Gastrocnemius medialis (tissue), 4 donors: ENCODE measurements at regions not wholly inside any gene's neighbourhood (a gene's known extent, or its start where the extent isn't known, plus 50 kb on each side); places are given as distances from the start of the nearest gene placed in this dataset.
"Not testable (repeated sequence)": the region's sequence is repeated elsewhere in the genome, so short reads cannot be mapped to it uniquely, and the experiment has no call there.

Source experiments
- ATAC-seq, 2 donors: fragments of 150-250 bp; one replicate each; pipeline ENCODE4 v1.9.1; 2016
- DNase-seq, 2 donors: peaks; one replicate each; pipeline ENCODE4 v3.0.0-alpha.2; 2019
- H3K27ac ChIP-seq, 4 donors: fragments of 200-600 bp; sonication (generic); 1 replicate in 1 of 4; 2 replicates in 3 of 4; pipeline ENCODE4 v1.5.1; 2016 to 2018; ENCODE audit warnings: mild to moderate bottlenecking in 2 of 4, moderate library complexity in 1 of 4
- H3K27me3 ChIP-seq, 3 donors: fragments of 200-600 bp; sonication (generic) in 2 of 3; 1 replicate in 1 of 3; 2 replicates in 2 of 3; pipeline versions ENCODE4 v1.5.1 to v1.6.0; 2016 to 2019; ENCODE audit warnings: mild to moderate bottlenecking in 1 of 3, moderate library complexity in 1 of 3
- H3K36me3 ChIP-seq, 2 donors: fragments of 200-600 bp; sonication (generic) in 1 of 2; one replicate each; pipeline ENCODE4 v1.5.1; 2017 to 2018
- H3K4me1 ChIP-seq, 2 donors: fragments of 200-600 bp; sonication (generic) in 1 of 2; one replicate each; pipeline ENCODE4 v1.5.1; 2016 to 2017; ENCODE audit warnings: mild to moderate bottlenecking in 2 of 2
- H3K4me3 ChIP-seq, 4 donors: fragments of 200-600 bp; sonication (generic) in 3 of 4; 1 replicate in 1 of 4; 2 replicates in 3 of 4; pipeline ENCODE4 v1.5.1; 2016 to 2019; ENCODE audit warnings: mild to moderate bottlenecking in 2 of 4
- H3K9me3 ChIP-seq, 3 donors: fragments of 200-600 bp; sonication (generic) in 2 of 3; 1 replicate in 1 of 3; 2 replicates in 2 of 3; pipeline ENCODE4 v1.5.1; 2016 to 2019
- CTCF ChIP-seq, 5 experiments: fragments of 450-650 bp in 3 of 5; fragments of 200-600 bp in 2 of 5; sonication (generic) in 2 of 5; IDR thresholded peaks in 4 of 5; conservative IDR thresholded peaks in 1 of 5; 1 replicate in 4 of 5; 2 replicates in 1 of 5; pipeline ENCODE4 v1.5.1; 2016 to 2019; ENCODE audit warnings: antibody characterized with exemption in 5 of 5, mild to moderate bottlenecking in 3 of 5, moderate library complexity in 3 of 5
- POLR2A ChIP-seq, 2 donors: fragments of 450-650 bp; IDR thresholded peaks; one replicate each; pipeline ENCODE4 v1.6.1; 2017; ENCODE audit warnings: antibody characterized with exemption in 2 of 2, mild to moderate bottlenecking in 2 of 2, moderate library complexity in 2 of 2
- in situ Hi-C, 4 donors: fragments of 200-750 bp; cut with MboI; loops; one replicate each; pipeline versions ENCODE4 v1.15.0 to v1.8.0; 2017; ENCODE audit warnings: low sequenced_read_pairs in 4 of 4
- intact Hi-C: fragments of 100-400 bp; cut with DNase I; formaldehyde crosslinking; loops from one replicate; pipeline ENCODE4 v1.15.1; 2023; ENCODE audit warnings: low total_unique reads

GRCh38 chr19:23984911-23985310 is 70.2 kb downstream of the ZNF726 start:
- H3K27me3 ChIP-seq, DNase-seq, H3K4me1 ChIP-seq, H3K9me3 ChIP-seq, H3K27ac ChIP-seq, H3K36me3 ChIP-seq, in situ Hi-C loops, H3K4me3 ChIP-seq, intact Hi-C loops, ATAC-seq: not testable (repeated sequence)

GRCh38 chr19:23986623-23987022 is 71.9 kb downstream of the ZNF726 start:
- ATAC-seq = no peak
- TF ChIP-seq POLR2A (IDR thresholded peaks at IDR 0.05) = no peak
- TF ChIP-seq CTCF (IDR thresholded peaks at IDR 0.05 in 4 of 5, conservative IDR thresholded peaks at IDR 0.05 in 1 of 5) = no peak
- no peak for DNase-seq
- no peaks in the 10 kb centered on the region for H3K36me3 ChIP-seq
- no peaks in the 10 kb centered on the region for H3K27me3 ChIP-seq
- no peaks in the 10 kb centered on the region for H3K9me3 ChIP-seq
- no peaks in the 10 kb centered on the region for H3K4me1 ChIP-seq
- intact Hi-C loops (no loop called here), in situ Hi-C loops (no loop called here)
- no peak overlapping the region for H3K4me3 ChIP-seq
- H3K27ac ChIP-seq = no peak overlapping the region

- TF ChIP-seq CTCF (IDR thresholded peaks at IDR 0.05 in 4 of 5, conservative IDR thresholded peaks at IDR 0.05 in 1 of 5) = no peak
- no peaks in the 10 kb centered on the region for H3K27me3 ChIP-seq
- H3K9me3 ChIP-seq = no peaks in the 10 kb centered on the region
- no peak for DNase-seq
- no peaks in the 10 kb centered on the region for H3K4me1 ChIP-seq
- intact Hi-C loops = no loop called here
- in situ Hi-C loops = no loop called here
- no peaks in the 10 kb centered on the region for H3K36me3 ChIP-seq
- H3K4me3 ChIP-seq = no peak overlapping the region
- ATAC-seq = no peak
- H3K27ac ChIP-seq = no peak overlapping the region
Measured at GRCh38 chr19:23991170-23991569, 76.5 kb downstream of the ZNF726 start.

GRCh38 chr19:23992348-23992747 is 77.7 kb downstream of the ZNF726 start:
- H3K9me3 ChIP-seq = no peaks in the 10 kb centered on the region
- no peaks in the 10 kb centered on the region for H3K27me3 ChIP-seq
- H3K27ac ChIP-seq = no peak overlapping the region
- no peak overlapping the region for H3K4me3 ChIP-seq
- H3K36me3 ChIP-seq = no peaks in the 10 kb centered on the region
- ATAC-seq = no peak
- TF ChIP-seq POLR2A (IDR thresholded peaks at IDR 0.05) (no peak), CTCF (IDR thresholded peaks at IDR 0.05 in 4 of 5, conservative IDR thresholded peaks at IDR 0.05 in 1 of 5) (no peak)
- H3K4me1 ChIP-seq = no peaks in the 10 kb centered on the region
- intact Hi-C loops = no loop called here
- in situ Hi-C loops = no loop called here
- no peak for DNase-seq

- Histone ChIP-seq H3K4me1 (no peaks in the 10 kb centered on the region), H3K36me3 (no peaks in the 10 kb centered on the region), H3K27me3 (no peaks in the 10 kb centered on the region), H3K9me3 (no peaks in the 10 kb centered on the region), H3K4me3 (no peak overlapping the region), H3K27ac (no peak overlapping the region)
- in situ Hi-C loops (no loop called here), intact Hi-C loops (no loop called here)
- ATAC-seq (no peak), DNase-seq (no peak)
- TF ChIP-seq CTCF (IDR thresholded peaks at IDR 0.05 in 4 of 5, conservative IDR thresholded peaks at IDR 0.05 in 1 of 5) = no peak
- TF ChIP-seq POLR2A (IDR thresholded peaks at IDR 0.05) = no peak
Measured at GRCh38 chr19:23993440-23993839, 78.8 kb downstream of the ZNF726 start.
